Calu3 (cell line): ENCODE measurements at regions not wholly inside any gene's neighbourhood (a gene's known extent, or its start where the extent isn't known, plus 50 kb on each side); places are given as distances from the start of the nearest gene placed in this dataset.

Experiments
- BruUV-seq: library from RNA; stranded (reverse); fragments of 400-500 nt; replicated peaks from 2 replicates; lab custom pipeline; 2021; lab: Mats Ljungman, UMichigan
- CTCF ChIA-PET: fragments of 300-600 bp; sonication (Branson Sonifier 250); formaldehyde crosslinking; loops from one replicate; lab custom pipeline; 2022; ENCODE audit warnings: antibody characterized with exemption; lab: Charles Lee
- DNase-seq: peaks from one replicate; pipeline ENCODE4 v3.0.0; 2022
- H3K27ac Mint-ChIP-seq: one replicate; pipeline ENCODE4 v1.8.0; 2022; ENCODE audit warnings: mixed read lengths; ENCODE audit not compliant: unreplicated experiment
- H3K27me3 Mint-ChIP-seq: one replicate; pipeline ENCODE4 v1.8.0; 2022; ENCODE audit warnings: mixed read lengths; ENCODE audit not compliant: unreplicated experiment
- H3K36me3 Mint-ChIP-seq: one replicate; pipeline ENCODE4 v1.8.0; 2022; ENCODE audit warnings: mild to moderate bottlenecking, moderate library complexity, mixed read lengths; ENCODE audit not compliant: insufficient read depth, unreplicated experiment
- H3K4me1 Mint-ChIP-seq: one replicate; pipeline ENCODE4 v1.8.0; 2022; ENCODE audit warnings: mild to moderate bottlenecking, low read depth, mixed read lengths; ENCODE audit not compliant: unreplicated experiment
- H3K4me3 Mint-ChIP-seq: one replicate; pipeline ENCODE4 v1.8.0; 2022; ENCODE audit warnings: mild to moderate bottlenecking, low read depth, moderate library complexity, mixed read lengths; ENCODE audit not compliant: unreplicated experiment
- H3K9me3 Mint-ChIP-seq: one replicate; pipeline ENCODE4 v1.8.0; 2022; ENCODE audit warnings: low read depth, mixed read lengths; ENCODE audit not compliant: unreplicated experiment
- intact Hi-C: fragments of 100-400 bp; cut with micrococcal nuclease; formaldehyde crosslinking; loops from one replicate; pipeline ENCODE4 v1.10.0; 2022; ENCODE audit not compliant: unreplicated experiment
- TF ChIP-seq, protein P1 (sequence below): fragments of 200-600 bp; IDR thresholded peaks from one replicate; pipeline ENCODE4 v1.8.0; 2022; ENCODE audit warnings: antibody characterized with exemption; ENCODE audit not compliant: unreplicated experiment

DNA sequence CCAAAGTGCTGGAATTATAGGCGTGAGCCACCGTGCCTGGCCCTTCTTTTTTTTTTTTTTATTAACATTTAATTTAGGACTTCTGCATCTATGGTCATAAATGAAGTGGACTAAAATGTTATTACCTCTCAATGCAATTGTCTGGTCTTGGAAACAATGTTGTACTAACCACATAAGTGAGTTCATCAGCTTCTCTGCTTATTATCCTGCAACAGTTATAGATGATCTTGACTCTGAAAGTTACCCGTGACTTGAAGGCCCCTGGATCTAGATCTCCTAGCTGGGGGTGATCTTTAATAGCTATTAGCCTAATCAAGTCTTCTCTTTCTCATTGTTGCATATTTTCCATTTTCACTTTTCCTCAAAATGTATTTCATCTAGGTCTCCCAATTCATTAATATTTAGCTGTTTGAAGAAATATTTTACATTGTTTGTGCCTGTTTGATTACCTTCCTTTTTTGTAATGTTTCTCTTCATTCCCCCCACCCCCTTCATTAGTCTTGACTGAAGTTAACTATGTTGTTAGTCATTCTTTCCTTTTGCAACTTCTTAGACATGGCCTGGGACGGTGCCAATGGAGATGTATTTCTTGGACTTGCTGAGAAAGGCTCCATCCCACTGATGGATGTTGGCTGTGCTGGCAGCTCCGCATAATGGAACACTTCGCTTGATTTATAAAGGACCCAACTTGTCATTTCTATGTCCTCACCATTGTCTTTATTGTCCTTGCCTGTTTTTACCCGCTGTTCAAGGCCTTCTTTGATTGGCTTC lies 141.6 kb upstream of the RIOK3 start:
- Mint-ChIP-seq H3K27ac (no peak overlapping the region), H3K4me1 (peaks cover 21% of the 10 kb centered on the region), H3K27me3 (no peaks in the 10 kb centered on the region), H3K9me3 (peaks cover 4% of the 10 kb centered on the region), H3K4me3 (no peak overlapping the region), H3K36me3 (no peaks in the 10 kb centered on the region)
- intact Hi-C loops: no loop called here
- TF ChIP-seq, protein P1, sequence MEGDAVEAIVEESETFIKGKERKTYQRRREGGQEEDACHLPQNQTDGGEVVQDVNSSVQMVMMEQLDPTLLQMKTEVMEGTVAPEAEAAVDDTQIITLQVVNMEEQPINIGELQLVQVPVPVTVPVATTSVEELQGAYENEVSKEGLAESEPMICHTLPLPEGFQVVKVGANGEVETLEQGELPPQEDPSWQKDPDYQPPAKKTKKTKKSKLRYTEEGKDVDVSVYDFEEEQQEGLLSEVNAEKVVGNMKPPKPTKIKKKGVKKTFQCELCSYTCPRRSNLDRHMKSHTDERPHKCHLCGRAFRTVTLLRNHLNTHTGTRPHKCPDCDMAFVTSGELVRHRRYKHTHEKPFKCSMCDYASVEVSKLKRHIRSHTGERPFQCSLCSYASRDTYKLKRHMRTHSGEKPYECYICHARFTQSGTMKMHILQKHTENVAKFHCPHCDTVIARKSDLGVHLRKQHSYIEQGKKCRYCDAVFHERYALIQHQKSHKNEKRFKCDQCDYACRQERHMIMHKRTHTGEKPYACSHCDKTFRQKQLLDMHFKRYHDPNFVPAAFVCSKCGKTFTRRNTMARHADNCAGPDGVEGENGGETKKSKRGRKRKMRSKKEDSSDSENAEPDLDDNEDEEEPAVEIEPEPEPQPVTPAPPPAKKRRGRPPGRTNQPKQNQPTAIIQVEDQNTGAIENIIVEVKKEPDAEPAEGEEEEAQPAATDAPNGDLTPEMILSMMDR: no peak
- no peak for DNase-seq
- BruUV-seq: no TSS peak
- CTCF ChIA-PET: interaction anchor here (0.7 to 0.8 kb wide), 2 partner anchors 84 to 236 kb away, joined by 3 to 6 read pairs; no protein-coding TSS in a partner anchor

GRCh38 chr18:23313379-23313778 lies 139.7 kb upstream of the RIOK3 start:
- no peak overlapping the region for H3K4me3 Mint-ChIP-seq
- no peaks in the 10 kb centered on the region for H3K27me3 Mint-ChIP-seq
- CTCF ChIA-PET: interaction anchor here (0.5 to 0.7 kb wide), 2 partner anchors 206 to 608 kb away, joined by 3 to 4 read pairs; no protein-coding TSS in a partner anchor
- H3K27ac Mint-ChIP-seq: no peak overlapping the region
- TF ChIP-seq, protein P1: no peak
- no peaks in the 10 kb centered on the region for H3K36me3 Mint-ChIP-seq
- H3K4me1 Mint-ChIP-seq: peaks cover 39% of the 10 kb centered on the region
- intact Hi-C loops: no loop called here
- DNase-seq: no peak
- peaks cover 4% of the 10 kb centered on the region for H3K9me3 Mint-ChIP-seq
- no TSS peak for BruUV-seq

GRCh38 chr18:23314672-23315071 lies 138.4 kb upstream of the RIOK3 start:
- no peak for DNase-seq

DNA sequence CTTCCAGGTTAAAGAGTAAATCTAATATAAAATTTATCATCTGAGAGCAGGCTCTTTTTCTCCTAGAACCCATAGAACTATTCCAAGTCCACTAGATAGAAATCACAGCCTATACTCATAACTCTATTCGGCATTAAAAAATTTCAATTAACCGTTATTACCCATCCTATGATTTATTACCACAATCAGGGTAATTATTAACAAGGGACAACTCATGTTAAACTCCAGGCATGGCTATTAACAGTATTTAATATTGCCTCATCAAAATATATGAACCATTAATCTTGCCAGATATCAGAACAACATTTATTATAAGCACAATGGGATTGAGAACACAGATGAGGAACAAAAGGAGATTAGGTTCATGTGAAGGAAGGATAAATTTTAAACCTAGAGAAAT lies 136.8 kb upstream of the RIOK3 start:
- no TSS peak for BruUV-seq

More at GRCh38 chr18:23314672-23315071, 138.4 kb upstream of the RIOK3 start:
- TF ChIP-seq, protein P1: no peak
- Mint-ChIP-seq H3K4me3 (no peak overlapping the region), H3K9me3 (peaks cover 4% of the 10 kb centered on the region), H3K27ac (no peak overlapping the region), H3K36me3 (no peaks in the 10 kb centered on the region), H3K27me3 (no peaks in the 10 kb centered on the region), H3K4me1 (peaks cover 40% of the 10 kb centered on the region)
- no TSS peak for BruUV-seq
- CTCF ChIA-PET: no interaction called here
- intact Hi-C loops: no loop called here

More for the DNA sequence above, 136.8 kb upstream of the RIOK3 start:
- Mint-ChIP-seq H3K27me3 (no peaks in the 10 kb centered on the region), H3K4me3 (no peak overlapping the region), H3K27ac (no peak overlapping the region), H3K4me1 (peaks cover 40% of the 10 kb centered on the region), H3K9me3 (peaks cover 4% of the 10 kb centered on the region), H3K36me3 (no peaks in the 10 kb centered on the region)
- intact Hi-C loops: no loop called here
- no peak for DNase-seq
- CTCF ChIA-PET: no interaction called here
- TF ChIP-seq, protein P1: no peak
